RPMI8226 (cell line): ENCODE measurements at regions not wholly inside any gene's neighbourhood (a gene's known extent, or its start where the extent isn't known, plus 50 kb on each side); places are given as distances from the start of the nearest gene placed in this dataset.
"Not testable (repeated sequence)": the region's sequence is repeated elsewhere in the genome, so short reads cannot be mapped to it uniquely, and the experiment has no call there.

Experiments
- DNase-seq: peaks from one replicate; pipeline ENCODE4 v3.0.0-alpha.2; 2015

GRCh38 chr3:27779176-27779575, 57.1 kb upstream of the EOMES start:
- DNase-seq = no peak

- no peak for DNase-seq
Measured at GRCh38 chr3:27789420-27789819, 67.3 kb upstream of the EOMES start.

GRCh38 chr3:27791956-27792355, 69.8 kb upstream of the EOMES start:
- no peak for DNase-seq

- no peak for DNase-seq
Measured at GRCh38 chr3:27792869-27793268, 70.7 kb upstream of the EOMES start.

- no peak for DNase-seq
Measured at GRCh38 chr3:27794211-27794610, 72.1 kb upstream of the EOMES start.

- no peak for DNase-seq
Measured at GRCh38 chr3:27796365-27796875, 74.3 kb upstream of the EOMES start.

- no peak for DNase-seq
Measured at GRCh38 chr3:27797773-27798172, 75.7 kb upstream of the EOMES start.

GRCh38 chr3:27800261-27800660, 78.1 kb upstream of the EOMES start:
- DNase-seq = no peak

- no peak for DNase-seq
Measured at GRCh38 chr3:27802425-27802824, 80.3 kb upstream of the EOMES start.

- no peak for DNase-seq
Measured at GRCh38 chr3:27802849-27803248, 80.7 kb upstream of the EOMES start.

GRCh38 chr3:27805282-27805681, 83.2 kb upstream of the EOMES start:
- no peak for DNase-seq

- DNase-seq = no peak
Measured at GRCh38 chr3:27813255-27813654, 91.1 kb upstream of the EOMES start.

- DNase-seq = not testable (repeated sequence)
Measured at GRCh38 chr3:27821609-27822008, 99.5 kb upstream of the EOMES start.

- no peak for DNase-seq
Measured at GRCh38 chr3:27824312-27825200, 102.4 kb upstream of the EOMES start.

GRCh38 chr3:27826448-27826847, 104.3 kb upstream of the EOMES start:
- DNase-seq = no peak

- DNase-seq = no peak
Measured at GRCh38 chr3:27827041-27827440, 104.9 kb upstream of the EOMES start.

GRCh38 chr3:27840807-27841594, 118.9 kb upstream of the EOMES start:
- DNase-seq = no peak

GRCh38 chr3:27844052-27844675, 122.0 kb upstream of the EOMES start:
- DNase-seq = no peak

GRCh38 chr3:27847697-27848096, 125.6 kb upstream of the EOMES start:
- no peak for DNase-seq

- DNase-seq = no peak
Measured at GRCh38 chr3:27848826-27849225, 126.7 kb upstream of the EOMES start.

- DNase-seq = no peak
Measured at GRCh38 chr3:27859821-27860220, 137.7 kb upstream of the EOMES start.

- DNase-seq = no peak
Measured at GRCh38 chr3:27861046-27862036, 139.2 kb upstream of the EOMES start.
